Subcutaneous abdominal adipose tissue (tissue), 5 donors: ENCODE measurements at regions not wholly inside any gene's neighbourhood (a gene's known extent, or its start where the extent isn't known, plus 50 kb on each side); places are given as distances from the start of the nearest gene placed in this dataset.

Experiments
- H3K27ac ChIP-seq: one replicate; pipeline ENCODE4 v1.7.0; 2013; ENCODE audit warnings: low read depth, mild to moderate bottlenecking, inconsistent platforms, low read length, moderate library complexity
- H3K27me3 ChIP-seq, 5 donors: one replicate each; pipeline ENCODE4 v1.7.0; 2013; ENCODE audit warnings: low read length in 5 of 5, inconsistent platforms in 1 of 5; ENCODE audit not compliant: control insufficient read depth in 5 of 5, insufficient read depth in 4 of 5
- H3K36me3 ChIP-seq, 5 donors: one replicate each; pipeline ENCODE4 v1.7.0; 2013; ENCODE audit warnings: low read length in 5 of 5; ENCODE audit not compliant: control insufficient read depth in 5 of 5, insufficient read depth in 5 of 5
- H3K4me1 ChIP-seq, 5 donors: one replicate each; pipeline ENCODE4 v1.7.0; 2013; ENCODE audit warnings: low read length in 5 of 5, mild to moderate bottlenecking in 3 of 5, moderate library complexity in 1 of 5; ENCODE audit not compliant: control insufficient read depth in 5 of 5, insufficient read depth in 5 of 5
- H3K4me3 ChIP-seq, 5 donors: one replicate each; pipeline ENCODE4 v1.7.0; 2013; ENCODE audit warnings: low read length in 5 of 5, low read depth in 1 of 5
- H3K9ac ChIP-seq, 5 donors: one replicate each; pipeline ENCODE4 v1.7.0; 2013; ENCODE audit warnings: low read length in 5 of 5, mild to moderate bottlenecking in 4 of 5, moderate library complexity in 3 of 5
- H3K9me3 ChIP-seq, 5 donors: one replicate each; pipeline ENCODE4 v1.7.0; 2013; ENCODE audit warnings: low read length in 5 of 5; ENCODE audit not compliant: control insufficient read depth in 5 of 5
- donor health status: healthy.
- donor health status: healthy.
- donor health status: healthy.
- donor health status: healthy.
- donor health status: healthy.

DNA sequence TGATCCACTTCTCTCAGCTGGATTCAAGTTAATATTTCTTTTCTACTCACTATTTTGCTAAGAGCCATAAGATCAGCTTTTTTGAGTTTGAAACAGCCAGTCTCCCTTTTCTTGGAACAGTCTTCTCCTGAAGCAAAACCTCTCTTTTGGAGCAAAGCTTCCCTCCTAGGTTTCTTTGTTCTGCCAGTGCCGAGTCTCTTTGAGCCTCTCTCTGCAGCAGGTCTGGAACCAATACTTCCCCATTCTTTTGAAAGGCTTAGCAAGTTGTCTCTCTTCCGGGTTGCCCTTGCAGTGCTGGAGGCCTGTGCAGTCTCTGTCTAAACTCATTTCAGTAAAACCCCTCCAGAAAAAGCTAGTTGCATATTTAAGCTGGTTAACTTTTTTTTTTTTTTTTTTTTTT, 454.8 kb downstream of the NOVA1 start:
- Histone ChIP-seq H3K4me3 (no peak overlapping the region), H3K9ac (no peak overlapping the region), H3K27me3 (no peaks in the 10 kb centered on the region), H3K4me1 (no peaks in the 10 kb centered on the region), H3K36me3 (no peaks in the 10 kb centered on the region), H3K9me3 (no peaks in the 10 kb centered on the region), H3K27ac (no peak overlapping the region)

DNA sequence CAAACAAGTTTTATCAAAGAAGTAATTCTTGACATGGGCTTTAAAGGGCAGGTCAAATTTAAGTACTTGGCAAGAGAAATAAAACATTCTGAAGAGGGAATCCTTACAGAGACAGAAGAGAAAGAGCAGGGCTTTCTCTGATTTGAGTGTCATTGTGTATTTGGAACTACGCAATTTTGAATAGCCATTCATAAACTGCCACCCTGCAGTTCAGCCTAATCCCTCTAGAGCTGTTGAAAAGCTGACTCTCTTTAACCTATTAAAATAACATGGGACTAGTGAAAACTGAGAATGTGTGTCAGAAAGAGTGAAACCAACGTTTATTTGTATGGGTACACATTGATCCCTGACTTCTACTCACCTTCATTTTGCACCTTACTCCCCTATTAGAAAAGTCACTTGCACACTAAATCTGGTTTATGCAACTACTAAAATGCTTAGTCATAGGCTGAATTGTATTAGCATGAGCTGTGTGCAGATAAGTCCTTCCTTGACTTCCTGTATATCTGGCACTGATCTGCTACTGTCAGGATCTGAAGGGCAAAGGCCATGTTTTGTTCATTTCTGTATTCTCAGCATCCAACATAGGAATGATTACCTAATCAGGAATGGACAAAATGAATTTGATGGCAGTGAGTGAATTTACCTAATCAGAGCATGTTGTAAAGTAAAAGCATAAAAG, 458.9 kb downstream of the NOVA1 start:
- H3K9ac ChIP-seq: no peak overlapping the region
- no peaks in the 10 kb centered on the region for H3K4me1 ChIP-seq
- H3K36me3 ChIP-seq: no peaks in the 10 kb centered on the region
- H3K27ac ChIP-seq: no peak overlapping the region
- no peaks in the 10 kb centered on the region for H3K27me3 ChIP-seq
- peaks cover 0 to 3% (median 0%) of the 10 kb centered on the region in 5 donors for H3K9me3 ChIP-seq
- no peak overlapping the region for H3K4me3 ChIP-seq

GRCh38 chr14:26137161-26137560, 460.7 kb downstream of the NOVA1 start:
- H3K9ac ChIP-seq: no peak overlapping the region
- no peaks in the 10 kb centered on the region for H3K36me3 ChIP-seq
- H3K27ac ChIP-seq: no peak overlapping the region
- peaks cover 0 to 3% (median 0%) of the 10 kb centered on the region in 5 donors for H3K9me3 ChIP-seq
- H3K4me3 ChIP-seq: no peak overlapping the region
- H3K4me1 ChIP-seq: no peaks in the 10 kb centered on the region
- H3K27me3 ChIP-seq: no peaks in the 10 kb centered on the region

DNA sequence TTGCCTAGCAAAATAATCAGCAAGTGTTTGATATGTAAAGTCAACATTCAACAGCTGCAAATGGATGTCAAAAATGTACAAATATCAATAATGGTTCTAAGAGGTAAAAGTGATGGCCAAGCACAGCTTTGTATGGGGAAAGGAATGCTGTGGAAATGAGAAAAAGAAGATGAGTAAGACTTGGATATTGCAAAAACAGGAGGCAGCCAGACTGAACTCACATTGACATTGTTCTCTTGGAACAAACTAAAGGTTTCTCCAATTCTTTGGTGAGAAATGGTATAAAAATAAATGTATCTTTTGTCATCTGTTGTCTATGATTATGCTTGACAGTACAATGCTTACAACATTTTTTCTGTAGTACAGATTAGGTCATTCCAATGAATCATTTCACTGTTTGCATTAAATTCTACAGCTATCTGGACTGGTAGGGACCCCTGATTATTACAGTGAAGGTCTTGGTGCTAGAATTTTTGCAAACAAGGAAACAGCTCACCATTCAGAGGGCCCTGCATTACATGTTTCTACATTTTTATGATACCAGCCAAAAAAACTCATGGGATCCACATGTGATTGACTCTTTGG, 465.7 kb downstream of the NOVA1 start:
- no peaks in the 10 kb centered on the region for H3K36me3 ChIP-seq
- no peak overlapping the region for H3K27ac ChIP-seq
- H3K9ac ChIP-seq: no peak overlapping the region
- H3K27me3 ChIP-seq: no peaks in the 10 kb centered on the region
- H3K4me1 ChIP-seq: no peaks in the 10 kb centered on the region
- H3K4me3 ChIP-seq: no peak overlapping the region
- H3K9me3 ChIP-seq: peaks cover 0 to 2% (median 0%) of the 10 kb centered on the region in 5 donors

DNA sequence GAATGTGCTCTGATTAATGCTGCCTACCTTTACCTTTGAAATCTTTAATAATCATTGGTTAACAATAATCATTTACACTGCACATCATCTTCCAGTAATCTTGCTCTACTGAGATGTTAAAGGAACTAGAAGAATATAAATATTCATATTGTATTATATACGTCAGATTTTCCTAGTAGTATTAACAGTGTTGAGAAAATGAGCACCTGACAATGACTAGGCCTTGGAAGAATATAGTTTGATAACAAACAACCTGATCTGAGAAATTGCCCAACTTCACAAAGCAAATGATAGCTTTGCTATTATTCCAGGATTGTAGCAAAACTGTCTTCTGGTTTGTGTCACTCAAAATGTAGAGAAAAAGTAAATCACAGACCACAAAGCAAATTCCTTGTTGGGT, 467.1 kb downstream of the NOVA1 start:
- Histone ChIP-seq H3K27ac (no peak overlapping the region), H3K9ac (no peak overlapping the region), H3K4me1 (no peaks in the 10 kb centered on the region), H3K9me3 (no peaks in the 10 kb centered on the region), H3K4me3 (no peak overlapping the region), H3K36me3 (no peaks in the 10 kb centered on the region), H3K27me3 (no peaks in the 10 kb centered on the region)

- Histone ChIP-seq H3K4me1 (no peaks in the 10 kb centered on the region), H3K9me3 (no peaks in the 10 kb centered on the region)
Observed at GRCh38 chr14:26128931-26129671, 468.7 kb downstream of the NOVA1 start.

DNA sequence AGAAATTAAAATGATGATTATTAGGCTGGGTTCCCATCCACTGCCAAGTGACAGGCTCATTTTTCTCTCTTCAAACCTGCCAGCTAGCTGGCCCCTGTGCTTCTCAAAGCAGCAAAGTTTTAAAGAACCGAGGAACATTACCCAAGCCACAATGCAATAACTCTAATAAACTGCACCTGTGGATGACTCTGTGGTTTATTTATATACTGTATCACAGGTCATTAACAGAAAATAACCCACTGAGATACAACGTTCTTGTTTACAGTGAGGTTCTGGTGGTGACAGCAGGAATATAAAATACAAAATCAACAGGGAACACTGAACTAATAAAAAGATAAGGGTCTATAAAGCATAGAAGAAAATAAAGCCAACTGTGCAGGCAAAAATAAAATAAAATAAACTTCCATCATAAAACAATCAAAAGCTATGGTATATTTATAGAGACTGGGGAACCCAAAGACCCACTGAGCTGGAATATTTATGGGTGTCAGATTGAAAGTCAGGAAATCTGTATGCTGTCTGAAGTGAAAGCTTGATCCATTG, 472.9 kb downstream of the NOVA1 start:
- Histone ChIP-seq H3K9ac (no peak overlapping the region), H3K4me3 (no peak overlapping the region), H3K9me3 (no peaks in the 10 kb centered on the region), H3K36me3 (no peaks in the 10 kb centered on the region), H3K27me3 (no peaks in the 10 kb centered on the region), H3K27ac (no peak overlapping the region), H3K4me1 (no peaks in the 10 kb centered on the region)

More at GRCh38 chr14:26128931-26129671, 468.7 kb downstream of the NOVA1 start:
- Histone ChIP-seq H3K27ac (no peak overlapping the region), H3K27me3 (no peaks in the 10 kb centered on the region), H3K36me3 (no peaks in the 10 kb centered on the region), H3K9ac (no peak overlapping the region), H3K4me3 (no peak overlapping the region)

DNA sequence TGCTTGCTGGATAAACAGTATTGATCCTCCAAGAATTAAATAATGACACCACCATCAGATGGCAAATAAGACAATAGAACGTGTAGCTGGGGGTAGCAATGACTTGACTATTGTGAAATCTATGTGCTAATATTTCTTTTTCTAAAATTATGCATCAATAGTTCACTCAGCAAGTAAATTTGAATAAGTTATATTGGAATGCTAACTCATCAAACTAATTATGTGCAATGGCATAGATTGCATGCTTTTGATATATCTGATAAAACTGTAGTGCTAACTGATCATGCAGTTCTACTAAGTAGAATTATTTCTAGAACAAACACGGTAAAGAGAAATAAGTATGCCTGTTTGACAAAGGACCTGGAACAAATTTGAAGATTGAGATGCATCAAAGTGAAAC, 474.4 kb downstream of the NOVA1 start:
- Histone ChIP-seq H3K36me3 (no peaks in the 10 kb centered on the region), H3K9ac (no peak overlapping the region), H3K27me3 (no peaks in the 10 kb centered on the region), H3K9me3 (no peaks in the 10 kb centered on the region), H3K4me3 (no peak overlapping the region), H3K4me1 (no peaks in the 10 kb centered on the region), H3K27ac (no peak overlapping the region)

DNA sequence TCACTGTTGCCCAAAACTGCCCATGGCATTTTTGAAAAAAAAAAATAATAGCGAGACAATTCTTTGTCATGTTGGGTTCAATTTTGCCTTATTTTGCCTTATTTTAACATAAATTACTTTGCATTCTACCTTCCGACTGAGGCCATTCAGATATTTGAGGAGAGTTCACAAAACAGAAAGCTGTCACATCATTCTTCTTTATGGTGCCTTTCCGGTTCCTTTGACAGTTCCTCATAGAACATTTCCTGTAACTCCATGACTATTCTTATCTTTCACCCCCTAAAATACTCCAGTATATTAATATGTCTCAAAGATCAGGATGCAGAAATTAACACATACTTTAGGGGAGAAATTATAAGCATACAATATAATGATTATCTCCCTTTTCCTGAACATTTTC, 476.7 kb downstream of the NOVA1 start:
- H3K4me3 ChIP-seq: no peak overlapping the region
- H3K27me3 ChIP-seq: no peaks in the 10 kb centered on the region
- H3K9ac ChIP-seq: no peak overlapping the region
- H3K27ac ChIP-seq: no peak overlapping the region
- no peaks in the 10 kb centered on the region for H3K36me3 ChIP-seq
- no peaks in the 10 kb centered on the region for H3K4me1 ChIP-seq
- no peaks in the 10 kb centered on the region for H3K9me3 ChIP-seq
